ENCODE measurements at regions not wholly inside any gene's neighbourhood (a gene's known extent, or its start where the extent isn't known, plus 50 kb on each side); places are given as distances from the start of the nearest gene placed in this dataset.

DNA sequence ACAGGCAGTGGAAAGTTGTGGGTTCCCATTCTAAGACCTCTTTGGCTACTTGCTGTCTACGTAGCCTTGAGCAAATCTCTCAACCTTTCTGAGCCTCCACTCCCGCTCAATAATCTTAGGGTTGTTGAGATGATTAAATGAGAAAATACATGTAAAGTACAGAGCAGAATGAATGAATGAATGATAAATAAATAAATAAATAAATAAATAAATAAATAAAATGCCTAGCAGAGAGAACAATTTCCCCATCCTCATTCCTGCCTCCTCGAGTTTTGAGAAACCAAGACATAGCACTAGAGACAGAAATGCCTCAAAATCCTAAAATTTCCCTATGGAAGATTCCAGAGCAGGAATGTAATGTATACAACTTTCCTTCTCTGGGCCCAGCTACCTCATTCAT is 128.3 kb upstream of the RAD23B start:
- TF ChIP-seq ZNF274 (IDR thresholded peaks at IDR 0.05; ENCODE audit: low read depth, low read length): no peak
- TF ChIP-seq YY1 (IDR thresholded peaks at IDR 0.05; ENCODE audit: insufficient read depth, insufficient read length): no peak
